HepG2 (cell line): ENCODE measurements at regions not wholly inside any gene's neighbourhood (a gene's known extent, or its start where the extent isn't known, plus 50 kb on each side); places are given as distances from the start of the nearest gene placed in this dataset.

Source experiments
- ATAC-seq: fragments of 200-7000 bp; cut with Tn5 transposase; 3 replicates; pipeline ENCODE4 v1.9.1; 2020; ENCODE audit warnings: mild to moderate bottlenecking, moderate library complexity
- BruUV-seq: library from RNA; stranded (reverse); fragments of 400-500 nt; replicated peaks from 2 replicates; lab custom pipeline; 2021; lab: Mats Ljungman, UMichigan
- CTCF ChIA-PET: fragments of 300-600 bp; formaldehyde crosslinking; extraction: SDS; loops from one replicate; lab custom pipeline; 2021; ENCODE audit warnings: low total read pairs, inconsistent platforms, low intra/inter-chr PET ratio; lab: Yijun Ruan, JAX
- POLR2A ChIA-PET: fragments of 350-600 bp; sonication (Branson Sonifier 250); formaldehyde crosslinking; loops from one replicate; lab custom pipeline; 2020; ENCODE audit warnings: antibody characterized with exemption, inconsistent platforms; lab: Yijun Ruan, JAX
- DNase-seq: peaks from one replicate; pipeline ENCODE4 v3.0.0-alpha.2; 2015; ENCODE audit warnings: low spot score
- FAIRE-seq: peaks from 3 replicates; lab custom pipeline; 2011; peaks lifted over from hg19 to GRCh38; lab: Jason Lieb, UNC
- H2AFZ ChIP-seq: one replicate; pipeline ENCODE4 v1.6.1; 2011; ENCODE audit warnings: low read length, inconsistent platforms
- H3K27ac ChIP-seq: fragments of 300-600 bp; 3 replicates; pipeline ENCODE4 v1.8.0; 2011; ENCODE audit warnings: mixed run types, mild to moderate bottlenecking, mixed read lengths, low read length, inconsistent platforms; ENCODE audit not compliant: insufficient read depth; ENCODE audit errors: extremely low read length
- H3K27me3 ChIP-seq, 2 experiments: fragments of 200-600 bp in 1 of 2; 2 replicates in 1 of 2; 3 replicates in 1 of 2; pipeline versions ENCODE4 v1.6.0 to v1.8.0; 2011; ENCODE audit warnings: low read length in 2 of 2, mild to moderate bottlenecking in 2 of 2, moderate library complexity in 2 of 2, inconsistent platforms in 1 of 2; ENCODE audit not compliant: insufficient read depth in 2 of 2, control insufficient read depth in 1 of 2
- H3K36me3 ChIP-seq, 2 experiments: fragments of 200-600 bp in 1 of 2; replicated peaks in 1 of 2; 2 replicates in 1 of 2; 3 replicates in 1 of 2; pipeline versions ENCODE4 v1.5.1 to v1.8.0; 2011; ENCODE audit warnings: low read length in 2 of 2, inconsistent platforms in 1 of 2; ENCODE audit not compliant: insufficient read depth in 2 of 2, control insufficient read depth in 1 of 2
- H3K4me1 ChIP-seq: 2 replicates; pipeline ENCODE4 v1.5.1; 2012; ENCODE audit warnings: low read length, inconsistent platforms; ENCODE audit not compliant: insufficient read depth
- H3K4me2 ChIP-seq: 2 replicates; pipeline ENCODE4 v1.6.0; 2011; ENCODE audit warnings: low read depth, low read length, inconsistent platforms
- H3K4me3 ChIP-seq, 3 experiments: fragments of 200-600 bp in 1 of 3; sonication (generic), shearing (Covaris generic) in 1 of 3; replicated peaks in 1 of 3; 2 replicates each; pipeline ENCODE4 v1.5.1; 2011 to 2016; ENCODE audit warnings: low read length in 3 of 3, inconsistent platforms in 2 of 3, low read depth in 2 of 3, mild to moderate bottlenecking in 2 of 3, control low read depth in 1 of 3, mixed read lengths in 1 of 3; ENCODE audit not compliant: insufficient read depth in 1 of 3
- H3K79me2 ChIP-seq: one replicate; pipeline ENCODE4 v1.6.1; 2011; ENCODE audit warnings: low read length, inconsistent platforms; ENCODE audit not compliant: insufficient read depth
- H3K9ac ChIP-seq: 2 replicates; pipeline ENCODE4 v1.6.0; 2011; ENCODE audit warnings: mild to moderate bottlenecking, low read depth, low read length, inconsistent platforms; ENCODE audit not compliant: insufficient read depth
- H3K9me3 ChIP-seq: 2 replicates; pipeline ENCODE4 v1.5.1; 2012; ENCODE audit warnings: mild to moderate bottlenecking, low read length
- H4K20me1 ChIP-seq: 2 replicates; pipeline ENCODE4 v1.6.0; 2011; ENCODE audit warnings: inconsistent platforms, mild to moderate bottlenecking, low read length, moderate library complexity; ENCODE audit not compliant: insufficient read depth
- DR1 ChIP-seq: sonication (generic); formaldehyde crosslinking; IDR thresholded peaks from 2 replicates; pipeline ENCODE4 v1.8.0; 2021; ENCODE audit warnings: mild to moderate bottlenecking, missing genetic modification reagents, inconsistent platforms
- GTF3A ChIP-seq: sonication (generic); formaldehyde crosslinking; conservative IDR thresholded peaks from 2 replicates; pipeline ENCODE4 v1.4.0; 2020; ENCODE audit warnings: mild to moderate bottlenecking, missing genetic modification reagents
- JARID2 ChIP-seq: sonication (generic); formaldehyde crosslinking; IDR thresholded peaks from 2 replicates; pipeline ENCODE4 v1.8.1; 2023; ENCODE audit warnings: missing genetic modification reagents, inconsistent platforms; ENCODE audit not compliant: insufficient replicate concordance
- KDM1A ChIP-seq: IDR thresholded peaks from 2 replicates; pipeline ENCODE4 v1.6.1; 2016; ENCODE audit warnings: missing compliant biosample characterization
- MED13 ChIP-seq: sonication (generic); formaldehyde crosslinking; IDR thresholded peaks from 2 replicates; pipeline ENCODE4 v1.5.0; 2020; ENCODE audit warnings: missing genetic modification reagents
- RARA ChIP-seq: IDR thresholded peaks from 2 replicates; pipeline ENCODE4 v1.6.1; 2016; ENCODE audit warnings: missing genetic modification reagents, missing compliant biosample characterization
- SMYD3 ChIP-seq: sonication (generic); formaldehyde crosslinking; IDR thresholded peaks from 2 replicates; pipeline ENCODE4 v1.8.1; 2023; ENCODE audit warnings: mild to moderate bottlenecking, missing genetic modification reagents
- TAF15 ChIP-seq: fragments of 200-400 bp; formaldehyde crosslinking; IDR thresholded peaks from one replicate; pipeline ENCODE4 v1.6.1; 2018; ENCODE audit warnings: mild to moderate bottlenecking, low read depth, low read length; ENCODE audit not compliant: poor library complexity, severe bottlenecking
- ZNF33B ChIP-seq: sonication (generic); formaldehyde crosslinking; IDR thresholded peaks from 2 replicates; pipeline ENCODE4 v1.5.1; 2020; ENCODE audit warnings: mild to moderate bottlenecking, missing genetic modification reagents
- ZNF550 ChIP-seq: sonication (generic); formaldehyde crosslinking; IDR thresholded peaks from 2 replicates; pipeline ENCODE4 v1.4.0; 2020; ENCODE audit warnings: mild to moderate bottlenecking, missing genetic modification reagents, borderline replicate concordance
- ZNF772 ChIP-seq: sonication (generic); formaldehyde crosslinking; IDR thresholded peaks from 2 replicates; pipeline ENCODE4 v1.5.0; 2020; ENCODE audit warnings: mild to moderate bottlenecking, missing genetic modification reagents
- WGBS: methylation state at CpG from one replicate; pipeline ENCODE4 v1.1.6; 2017; ENCODE audit warnings: low lambda C conversion rate; 5-methylcytosine and 5-hydroxymethylcytosine counted together
- in situ Hi-C: cut with HindIII; loops from 2 replicates; pipeline ENCODE4 v1.10.0; 2017; ENCODE audit warnings: low pct_unique_long_range_greater_than_20kb; ENCODE audit not compliant: extremely low pct_ligation_motif_present
- intact Hi-C: fragments of 100-400 bp; cut with micrococcal nuclease; formaldehyde crosslinking; loops from one replicate; pipeline ENCODE4 v1.10.0; 2022; ENCODE audit not compliant: unreplicated experiment

- ATAC-seq (no peak), DNase-seq (no peak), FAIRE-seq (no peak)
- ChIA-PET CTCF (no interaction called here), POLR2A (no interaction called here)
- Histone ChIP-seq H3K9ac (no peak overlapping the region), H3K27me3 (peaks cover 2 to 47% of the 10 kb centered on the region in 2 experiments; a peak in 3 of 5 replicates), H3K9me3 (no peaks in the 10 kb centered on the region), H2AFZ (no peak overlapping the region), H4K20me1 (no peaks in the 10 kb centered on the region), H3K27ac (no peak overlapping the region), H3K36me3 (no peaks in the 10 kb centered on the region), H3K4me2 (no peak overlapping the region), H3K79me2 (no peaks in the 10 kb centered on the region), H3K4me1 (no peaks in the 10 kb centered on the region), H3K4me3 (no peak overlapping the region)
- intact Hi-C loops = no loop called here
- 34% methylated on average over 10 of the region's 23 CpGs for WGBS
- TF ChIP-seq SMYD3 (CRISPR knock-in tag) = no peak
- no peak for TF ChIP-seq GTF3A (CRISPR knock-in tag)
- no peak for TF ChIP-seq KDM1A (CRISPR knock-in tag)
- TF ChIP-seq TAF15 = no peak
- no peak for TF ChIP-seq MED13
- no peak for TF ChIP-seq ZNF772 (CRISPR knock-in tag)
- no peak for TF ChIP-seq JARID2 (CRISPR knock-in tag)
- TF ChIP-seq DR1 (CRISPR knock-in tag) = no peak
- TF ChIP-seq ZNF33B (CRISPR knock-in tag) = no peak
- no peak for TF ChIP-seq RARA (CRISPR knock-in tag)
- no peak for TF ChIP-seq ZNF550 (CRISPR knock-in tag)
- in situ Hi-C loops = no loop called here
- BruUV-seq = no TSS peak
These were observed 165.6 kb upstream of the SOX1 start for GRCh38 chr13:111901267-111901915.
